ENCODE measurements at regions not wholly inside any gene's neighbourhood (a gene's known extent, or its start where the extent isn't known, plus 50 kb on each side); places are given as distances from the start of the nearest gene placed in this dataset.

GRCh38 chr11:19372381-19372780 lies 131.6 kb upstream of the E2F8 start:
- TF ChIP-seq REST (IDR thresholded peaks at IDR 0.05; ENCODE audit: insufficient read depth in 1 of 2, low read depth in 2 of 2, low read length in 2 of 2) (no peak), SIN3A (IDR thresholded peaks at IDR 0.05; ENCODE audit: borderline replicate concordance, insufficient read depth, low read length) (no peak), TAF1 (IDR thresholded peaks at IDR 0.05; ENCODE audit: borderline replicate concordance, insufficient read depth, low read length) (no peak)

All from PFSK-1 (cell line).